DND-41 (cell line): ENCODE measurements at regions not wholly inside any gene's neighbourhood (a gene's known extent, or its start where the extent isn't known, plus 50 kb on each side); places are given as distances from the start of the nearest gene placed in this dataset.

ENCODE experiments used
- CTCF ChIP-seq: IDR thresholded peaks from 2 replicates; pipeline ENCODE4 v1.5.1; 2012; ENCODE audit warnings: borderline replicate concordance, low read length, moderate library complexity, mild to moderate bottlenecking; ENCODE audit not compliant: poor library complexity, severe bottlenecking; ENCODE audit errors: extremely low read depth
- EZH2 ChIP-seq: IDR thresholded peaks from 3 replicates; pipeline ENCODE4 v1.6.1; 2012; ENCODE audit warnings: borderline replicate concordance, low read depth, mild to moderate bottlenecking, moderate library complexity, low read length, inconsistent platforms; ENCODE audit not compliant: severe bottlenecking

DNA sequence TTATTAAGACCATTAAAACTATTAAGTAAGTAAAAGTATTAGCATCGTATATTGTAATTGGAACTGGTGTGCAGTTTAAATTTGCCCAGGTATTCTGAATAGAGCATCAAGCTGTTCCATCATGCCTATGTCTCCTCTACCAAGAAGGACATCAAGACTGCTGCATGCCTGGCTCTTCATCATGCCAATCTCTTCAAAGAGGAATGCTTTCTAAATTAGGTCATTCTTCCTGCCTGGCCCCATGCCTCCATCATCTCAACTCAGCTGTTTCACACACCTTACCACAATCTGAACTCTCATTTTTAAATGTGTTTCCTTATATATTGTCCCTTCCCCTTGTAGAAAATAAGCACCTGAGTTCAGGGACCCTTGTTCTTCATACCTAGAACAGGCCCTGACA lies 270.5 kb upstream of the PPARGC1A start:
- no peak for TF ChIP-seq EZH2
- TF ChIP-seq CTCF: no peak
